ENCODE measurements at regions not wholly inside any gene's neighbourhood (a gene's known extent, or its start where the extent isn't known, plus 50 kb on each side); places are given as distances from the start of the nearest gene placed in this dataset.

- H3K27me3 ChIP-seq (replicated peaks; ENCODE audit: control insufficient read depth, insufficient read depth, low read length): no peaks in the 10 kb centered on the region
- DNase-seq (ENCODE audit: extremely low read depth, insufficient read length): no peak
- no peaks in the 10 kb centered on the region for H3K36me3 ChIP-seq (ENCODE audit: control insufficient read depth, insufficient read depth, low read length)
- TF ChIP-seq CTCF (IDR thresholded peaks at IDR 0.05; ENCODE audit: insufficient read depth, low read length, poor library complexity, severe bottlenecking): no peak
- no peak overlapping the region for H3K4me3 ChIP-seq (replicated peaks; ENCODE audit: low read depth, low read length)
Measured at GRCh38 chr2:156672556-156673332, 236.6 kb downstream of the GPD2 start.

GRCh38 chr2:156673333-156673615 is 237.1 kb downstream of the GPD2 start:
- no peak for TF ChIP-seq CTCF (IDR thresholded peaks at IDR 0.05; ENCODE audit: insufficient read depth, low read length, poor library complexity, severe bottlenecking)
- Histone ChIP-seq H3K4me3 (replicated peaks; ENCODE audit: low read depth, low read length) (no peak overlapping the region), H3K27me3 (replicated peaks; ENCODE audit: control insufficient read depth, insufficient read depth, low read length) (no peaks in the 10 kb centered on the region), H3K36me3 (ENCODE audit: control insufficient read depth, insufficient read depth, low read length) (no peaks in the 10 kb centered on the region)
- no peak for DNase-seq (ENCODE audit: extremely low read depth, insufficient read length)

- no peak for DNase-seq (ENCODE audit: extremely low read depth, insufficient read length)
- no peaks in the 10 kb centered on the region for H3K27me3 ChIP-seq (replicated peaks; ENCODE audit: control insufficient read depth, insufficient read depth, low read length)
- no peaks in the 10 kb centered on the region for H3K36me3 ChIP-seq (ENCODE audit: control insufficient read depth, insufficient read depth, low read length)
- no peak overlapping the region for H3K4me3 ChIP-seq (replicated peaks; ENCODE audit: low read depth, low read length)
- TF ChIP-seq CTCF (IDR thresholded peaks at IDR 0.05; ENCODE audit: insufficient read depth, low read length, poor library complexity, severe bottlenecking): no peak
Measured at GRCh38 chr2:156673981-156674380, 237.8 kb downstream of the GPD2 start.

GRCh38 chr2:156675896-156676295 is 239.7 kb downstream of the GPD2 start:
- Histone ChIP-seq H3K4me3 (replicated peaks; ENCODE audit: low read depth, low read length) (no peak overlapping the region), H3K27me3 (replicated peaks; ENCODE audit: control insufficient read depth, insufficient read depth, low read length) (no peaks in the 10 kb centered on the region), H3K36me3 (ENCODE audit: control insufficient read depth, insufficient read depth, low read length) (no peaks in the 10 kb centered on the region)
- no peak for DNase-seq (ENCODE audit: extremely low read depth, insufficient read length)
- TF ChIP-seq CTCF (IDR thresholded peaks at IDR 0.05; ENCODE audit: insufficient read depth, low read length, poor library complexity, severe bottlenecking): no peak

DNA sequence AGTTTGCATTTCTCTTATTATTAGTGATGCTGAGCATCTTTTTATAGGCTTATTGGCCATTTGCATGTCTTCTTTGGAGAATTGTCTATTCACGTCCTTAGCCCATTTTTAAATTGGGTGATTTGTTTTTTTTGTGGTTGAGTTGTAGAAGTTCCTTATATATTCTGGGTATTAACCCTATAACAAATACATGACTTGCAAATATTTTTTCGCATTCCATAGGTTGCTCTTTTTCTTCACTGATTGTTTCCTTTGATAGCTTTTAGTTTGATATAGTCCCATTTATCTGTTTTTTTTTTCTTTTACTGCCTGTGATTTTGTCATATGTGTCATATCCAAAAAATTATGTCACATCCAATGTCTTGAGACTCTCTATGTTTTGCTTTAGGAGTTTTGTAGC is 243.6 kb downstream of the GPD2 start:
- no peak for DNase-seq (ENCODE audit: extremely low read depth, insufficient read length)
- Histone ChIP-seq H3K36me3 (ENCODE audit: control insufficient read depth, insufficient read depth, low read length) (no peaks in the 10 kb centered on the region), H3K27me3 (replicated peaks; ENCODE audit: control insufficient read depth, insufficient read depth, low read length) (no peaks in the 10 kb centered on the region), H3K4me3 (replicated peaks; ENCODE audit: low read depth, low read length) (no peak overlapping the region)
- TF ChIP-seq CTCF (IDR thresholded peaks at IDR 0.05; ENCODE audit: insufficient read depth, low read length, poor library complexity, severe bottlenecking): no peak

DNA sequence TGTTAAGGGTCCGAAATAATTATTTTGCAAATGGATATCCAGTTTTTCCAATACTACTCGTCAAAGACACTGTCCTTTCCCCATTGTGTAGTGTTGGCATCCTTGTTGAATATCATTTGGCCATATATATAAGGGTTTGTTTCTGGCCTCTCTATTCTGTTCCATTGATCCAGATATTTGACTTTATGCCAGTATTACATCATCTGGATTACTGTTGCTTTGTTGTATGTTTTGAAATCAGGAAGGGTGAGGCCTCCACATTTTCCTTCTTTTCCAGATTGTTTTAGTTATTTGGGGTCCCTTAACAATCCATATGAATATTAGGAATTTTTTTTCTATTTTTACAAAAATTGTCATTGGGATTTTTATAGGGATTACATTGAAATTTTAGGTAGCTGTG is 244.1 kb downstream of the GPD2 start:
- no peaks in the 10 kb centered on the region for H3K27me3 ChIP-seq (replicated peaks; ENCODE audit: control insufficient read depth, insufficient read depth, low read length)
- TF ChIP-seq CTCF (IDR thresholded peaks at IDR 0.05; ENCODE audit: insufficient read depth, low read length, poor library complexity, severe bottlenecking): no peak
- H3K4me3 ChIP-seq (replicated peaks; ENCODE audit: low read depth, low read length): no peak overlapping the region
- no peaks in the 10 kb centered on the region for H3K36me3 ChIP-seq (ENCODE audit: control insufficient read depth, insufficient read depth, low read length)
- DNase-seq (ENCODE audit: extremely low read depth, insufficient read length): no peak

All from GM06990 (cell line).